DND-41 (cell line): ENCODE measurements at regions not wholly inside any gene's neighbourhood (a gene's known extent, or its start where the extent isn't known, plus 50 kb on each side); places are given as distances from the start of the nearest gene placed in this dataset.

Source experiments
- EZH2 ChIP-seq: IDR thresholded peaks from 3 replicates; pipeline ENCODE4 v1.6.1; 2012; ENCODE audit warnings: borderline replicate concordance, low read depth, mild to moderate bottlenecking, moderate library complexity, low read length, inconsistent platforms; ENCODE audit not compliant: severe bottlenecking
- TF ChIP-seq, protein P1 (sequence below): IDR thresholded peaks from 2 replicates; pipeline ENCODE4 v1.5.1; 2012; ENCODE audit warnings: borderline replicate concordance, low read length, moderate library complexity, mild to moderate bottlenecking; ENCODE audit not compliant: poor library complexity, severe bottlenecking; ENCODE audit errors: extremely low read depth

GRCh38 chr4:134948110-134948642 lies 746.6 kb upstream of the PABPC4L start:
- TF ChIP-seq, protein P1, sequence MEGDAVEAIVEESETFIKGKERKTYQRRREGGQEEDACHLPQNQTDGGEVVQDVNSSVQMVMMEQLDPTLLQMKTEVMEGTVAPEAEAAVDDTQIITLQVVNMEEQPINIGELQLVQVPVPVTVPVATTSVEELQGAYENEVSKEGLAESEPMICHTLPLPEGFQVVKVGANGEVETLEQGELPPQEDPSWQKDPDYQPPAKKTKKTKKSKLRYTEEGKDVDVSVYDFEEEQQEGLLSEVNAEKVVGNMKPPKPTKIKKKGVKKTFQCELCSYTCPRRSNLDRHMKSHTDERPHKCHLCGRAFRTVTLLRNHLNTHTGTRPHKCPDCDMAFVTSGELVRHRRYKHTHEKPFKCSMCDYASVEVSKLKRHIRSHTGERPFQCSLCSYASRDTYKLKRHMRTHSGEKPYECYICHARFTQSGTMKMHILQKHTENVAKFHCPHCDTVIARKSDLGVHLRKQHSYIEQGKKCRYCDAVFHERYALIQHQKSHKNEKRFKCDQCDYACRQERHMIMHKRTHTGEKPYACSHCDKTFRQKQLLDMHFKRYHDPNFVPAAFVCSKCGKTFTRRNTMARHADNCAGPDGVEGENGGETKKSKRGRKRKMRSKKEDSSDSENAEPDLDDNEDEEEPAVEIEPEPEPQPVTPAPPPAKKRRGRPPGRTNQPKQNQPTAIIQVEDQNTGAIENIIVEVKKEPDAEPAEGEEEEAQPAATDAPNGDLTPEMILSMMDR = no peak
- TF ChIP-seq EZH2 = no peak
